ENCODE measurements at regions not wholly inside any gene's neighbourhood (a gene's known extent, or its start where the extent isn't known, plus 50 kb on each side); places are given as distances from the start of the nearest gene placed in this dataset.
"Not testable (repeated sequence)": the region's sequence is repeated elsewhere in the genome, so short reads cannot be mapped to it uniquely, and the experiment has no call there.

GRCh38 chr18:1306641-1307040, 402.0 kb downstream of the ADCYAP1 start:
- no peaks in the 10 kb centered on the region for H3K9me3 ChIP-seq (ENCODE audit: low read length)
- H2AFZ ChIP-seq (ENCODE audit: low read depth, low read length) = no peak overlapping the region
- H3K4me1 ChIP-seq (ENCODE audit: insufficient read depth, low read length) = no peaks in the 10 kb centered on the region
- H3K4me3 ChIP-seq (ENCODE audit: low read length) = no peak overlapping the region
- no peaks in the 10 kb centered on the region for H3K27me3 ChIP-seq (ENCODE audit: insufficient read depth, low read length)
- H3K36me3 ChIP-seq (ENCODE audit: insufficient read depth, low read length) = no peaks in the 10 kb centered on the region

DNA sequence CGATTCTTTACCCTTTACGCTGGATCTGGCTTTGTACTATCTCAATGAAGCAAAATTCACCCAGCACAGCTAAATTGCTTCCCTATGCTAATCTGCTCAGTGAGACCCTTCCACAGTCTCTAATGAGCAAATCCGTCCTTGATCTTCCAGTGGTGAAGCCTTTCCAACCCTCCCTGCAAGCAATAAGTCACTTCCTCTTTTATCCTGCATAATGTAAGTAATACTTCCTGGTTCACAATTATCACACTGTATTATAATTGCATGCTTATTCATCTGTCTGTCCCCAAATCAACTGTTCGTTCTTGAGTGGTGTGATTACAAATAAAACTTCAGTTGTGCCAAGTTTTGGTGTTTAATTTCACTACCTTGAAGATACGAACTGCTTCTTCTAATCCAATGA, 404.0 kb downstream of the ADCYAP1 start:
- Histone ChIP-seq H3K4me3 (ENCODE audit: low read length) (no peak overlapping the region), H3K27me3 (ENCODE audit: insufficient read depth, low read length) (no peaks in the 10 kb centered on the region), H2AFZ (ENCODE audit: low read depth, low read length) (no peak overlapping the region), H3K36me3 (ENCODE audit: insufficient read depth, low read length) (no peaks in the 10 kb centered on the region), H3K9me3 (ENCODE audit: low read length) (no peaks in the 10 kb centered on the region), H3K4me1 (ENCODE audit: insufficient read depth, low read length) (no peaks in the 10 kb centered on the region)

GRCh38 chr18:1311376-1311775, 406.7 kb downstream of the ADCYAP1 start:
- Histone ChIP-seq H3K27me3 (ENCODE audit: insufficient read depth, low read length) (no peaks in the 10 kb centered on the region), H3K36me3 (ENCODE audit: insufficient read depth, low read length) (no peaks in the 10 kb centered on the region), H3K4me3 (ENCODE audit: low read length) (no peak overlapping the region), H3K9me3 (ENCODE audit: low read length) (no peaks in the 10 kb centered on the region), H2AFZ (ENCODE audit: low read depth, low read length) (no peak overlapping the region), H3K4me1 (ENCODE audit: insufficient read depth, low read length) (no peaks in the 10 kb centered on the region)

- not testable (repeated sequence) for H2AFZ ChIP-seq (ENCODE audit: low read depth, low read length); H3K36me3 ChIP-seq (ENCODE audit: insufficient read depth, low read length); H3K4me3 ChIP-seq (ENCODE audit: low read length); H3K9me3 ChIP-seq (ENCODE audit: low read length); H3K27me3 ChIP-seq (ENCODE audit: insufficient read depth, low read length); H3K4me1 ChIP-seq (ENCODE audit: insufficient read depth, low read length)
These were observed 430.7 kb downstream of the ADCYAP1 start for GRCh38 chr18:1335345-1335744.

DNA sequence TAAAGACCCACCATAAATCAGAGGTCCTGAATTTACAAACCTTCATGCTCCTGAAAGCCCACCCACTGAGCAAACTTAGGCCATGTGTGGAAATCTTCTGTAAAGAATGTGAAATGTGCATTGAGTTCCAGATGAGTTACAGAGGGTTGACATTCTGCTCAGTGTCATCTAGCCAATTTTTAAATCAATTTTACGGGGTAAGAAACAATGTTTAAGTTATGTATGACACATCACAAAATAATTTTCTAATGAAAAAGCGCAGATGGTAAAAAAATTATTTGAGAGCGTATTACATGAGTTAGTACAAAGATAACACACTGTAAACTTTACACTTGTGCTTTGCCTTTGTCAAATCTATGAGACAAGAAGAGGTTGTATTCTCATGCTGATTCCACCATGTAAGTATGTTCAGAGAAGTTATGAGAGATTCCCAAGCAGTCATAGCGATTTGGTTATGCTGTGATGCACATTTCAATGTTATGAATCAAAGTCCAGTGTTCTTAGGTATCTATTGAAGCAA, 446.3 kb downstream of the ADCYAP1 start:
- H3K9me3 ChIP-seq (ENCODE audit: low read length) = no peaks in the 10 kb centered on the region
- H3K36me3 ChIP-seq (ENCODE audit: insufficient read depth, low read length) = no peaks in the 10 kb centered on the region
- no peaks in the 10 kb centered on the region for H3K4me1 ChIP-seq (ENCODE audit: insufficient read depth, low read length)
- no peak overlapping the region for H3K4me3 ChIP-seq (ENCODE audit: low read length)
- H3K27me3 ChIP-seq (ENCODE audit: insufficient read depth, low read length) = no peaks in the 10 kb centered on the region
- H2AFZ ChIP-seq (ENCODE audit: low read depth, low read length) = no peak overlapping the region

DNA sequence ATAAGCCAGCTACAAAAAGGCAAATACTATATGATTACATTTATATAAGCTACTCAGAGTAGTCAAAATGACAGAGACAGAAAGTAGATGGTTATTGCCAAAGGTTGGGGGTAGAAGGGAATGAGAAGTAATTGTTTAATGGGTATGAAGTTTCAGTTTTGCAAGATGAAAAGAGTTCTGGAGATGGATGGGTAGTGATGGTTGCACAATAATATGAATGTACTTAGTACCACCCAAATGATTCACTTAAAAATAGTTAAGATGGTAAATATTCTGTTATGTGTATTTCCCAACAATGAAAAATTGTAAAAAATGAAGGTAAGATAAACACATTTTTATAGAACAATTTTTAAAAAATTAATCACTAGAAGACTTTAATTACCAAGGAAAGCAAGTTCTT, 448.4 kb downstream of the ADCYAP1 start:
- no peaks in the 10 kb centered on the region for H3K4me1 ChIP-seq (ENCODE audit: insufficient read depth, low read length)
- H3K4me3 ChIP-seq (ENCODE audit: low read length) = no peak overlapping the region
- no peak overlapping the region for H2AFZ ChIP-seq (ENCODE audit: low read depth, low read length)
- H3K27me3 ChIP-seq (ENCODE audit: insufficient read depth, low read length) = no peaks in the 10 kb centered on the region
- H3K36me3 ChIP-seq (ENCODE audit: insufficient read depth, low read length) = no peaks in the 10 kb centered on the region
- no peaks in the 10 kb centered on the region for H3K9me3 ChIP-seq (ENCODE audit: low read length)

- H3K9me3 ChIP-seq (ENCODE audit: low read length) = no peaks in the 10 kb centered on the region
- no peaks in the 10 kb centered on the region for H3K36me3 ChIP-seq (ENCODE audit: insufficient read depth, low read length)
- no peak overlapping the region for H3K4me3 ChIP-seq (ENCODE audit: low read length)
- H3K4me1 ChIP-seq (ENCODE audit: insufficient read depth, low read length) = no peaks in the 10 kb centered on the region
- no peaks in the 10 kb centered on the region for H3K27me3 ChIP-seq (ENCODE audit: insufficient read depth, low read length)
- no peak overlapping the region for H2AFZ ChIP-seq (ENCODE audit: low read depth, low read length)
These were observed 453.1 kb downstream of the ADCYAP1 start for GRCh38 chr18:1357724-1358123.

DNA sequence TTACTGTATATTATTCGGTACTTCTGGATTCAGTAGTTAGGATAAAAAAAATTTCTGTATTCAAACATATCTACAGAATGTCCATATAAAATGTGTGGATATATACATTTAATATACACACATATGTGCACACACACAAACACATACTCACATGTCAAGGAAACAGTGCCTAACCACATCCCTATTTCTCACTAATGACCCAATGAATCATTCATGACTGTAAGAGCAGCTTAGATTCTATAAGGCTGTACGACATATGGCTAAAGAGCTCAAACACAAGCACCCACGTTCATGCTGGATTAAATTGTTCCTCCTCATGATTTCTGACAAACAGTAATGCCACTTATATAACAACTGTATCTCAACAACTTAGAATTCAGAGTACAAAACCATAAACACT, 457.3 kb downstream of the ADCYAP1 start:
- H3K36me3 ChIP-seq (ENCODE audit: insufficient read depth, low read length) = no peaks in the 10 kb centered on the region
- no peaks in the 10 kb centered on the region for H3K9me3 ChIP-seq (ENCODE audit: low read length)
- H3K27me3 ChIP-seq (ENCODE audit: insufficient read depth, low read length) = no peaks in the 10 kb centered on the region
- H3K4me3 ChIP-seq (ENCODE audit: low read length) = no peak overlapping the region
- H3K4me1 ChIP-seq (ENCODE audit: insufficient read depth, low read length) = no peaks in the 10 kb centered on the region
- H2AFZ ChIP-seq (ENCODE audit: low read depth, low read length) = no peak overlapping the region

GRCh38 chr18:1370552-1370951, 465.9 kb downstream of the ADCYAP1 start:
- Histone ChIP-seq H3K4me1 (ENCODE audit: insufficient read depth, low read length) (no peaks in the 10 kb centered on the region), H3K4me3 (ENCODE audit: low read length) (no peak overlapping the region), H3K9me3 (ENCODE audit: low read length) (no peaks in the 10 kb centered on the region), H3K36me3 (ENCODE audit: insufficient read depth, low read length) (no peaks in the 10 kb centered on the region), H2AFZ (ENCODE audit: low read depth, low read length) (no peak overlapping the region), H3K27me3 (ENCODE audit: insufficient read depth, low read length) (no peaks in the 10 kb centered on the region)

DNA sequence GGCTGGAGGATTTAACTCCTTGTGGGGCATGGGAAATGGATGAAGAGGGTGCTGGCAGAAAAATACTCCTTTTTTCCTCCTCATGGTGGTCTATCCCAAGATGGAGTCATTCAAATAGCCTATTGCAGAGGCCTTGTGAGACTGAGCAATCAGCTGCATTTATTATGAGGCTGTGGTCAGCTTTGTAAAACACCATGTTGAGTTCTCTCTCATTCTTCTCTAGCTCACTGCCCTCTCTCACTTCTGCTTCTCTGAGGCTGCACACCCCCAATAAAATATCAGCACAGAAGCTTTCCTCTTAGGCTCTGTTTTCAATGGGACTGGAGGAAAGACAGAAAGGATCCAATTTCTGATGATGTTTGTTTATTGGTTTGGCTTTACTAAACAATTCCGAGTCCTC, 467.1 kb downstream of the ADCYAP1 start:
- no peaks in the 10 kb centered on the region for H3K9me3 ChIP-seq (ENCODE audit: low read length)
- H3K4me1 ChIP-seq (ENCODE audit: insufficient read depth, low read length) = no peaks in the 10 kb centered on the region
- no peak overlapping the region for H3K4me3 ChIP-seq (ENCODE audit: low read length)
- H3K27me3 ChIP-seq (ENCODE audit: insufficient read depth, low read length) = no peaks in the 10 kb centered on the region
- H3K36me3 ChIP-seq (ENCODE audit: insufficient read depth, low read length) = no peaks in the 10 kb centered on the region
- H2AFZ ChIP-seq (ENCODE audit: low read depth, low read length) = no peak overlapping the region

DNA sequence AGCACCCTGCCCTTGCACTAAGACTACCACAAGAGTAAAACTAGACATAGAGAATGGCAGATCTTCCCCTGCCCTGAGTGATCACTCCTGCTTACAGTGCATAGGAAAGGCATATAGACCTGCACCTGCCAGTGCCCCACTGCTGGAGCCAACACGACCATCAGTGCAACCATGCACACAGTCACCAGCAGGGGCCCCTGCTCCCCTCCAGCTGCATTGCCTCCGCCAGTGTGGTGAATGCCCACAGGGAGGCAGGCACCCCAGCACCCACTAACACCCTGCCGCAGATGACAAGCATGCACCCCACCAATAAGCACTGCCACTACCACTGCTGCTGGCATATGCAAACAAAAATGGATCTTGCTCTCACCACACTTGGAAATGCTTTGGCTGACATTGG, 478.8 kb downstream of the ADCYAP1 start:
- no peak overlapping the region for H3K4me3 ChIP-seq (ENCODE audit: low read length)
- H3K36me3 ChIP-seq (ENCODE audit: insufficient read depth, low read length) = no peaks in the 10 kb centered on the region

DNA sequence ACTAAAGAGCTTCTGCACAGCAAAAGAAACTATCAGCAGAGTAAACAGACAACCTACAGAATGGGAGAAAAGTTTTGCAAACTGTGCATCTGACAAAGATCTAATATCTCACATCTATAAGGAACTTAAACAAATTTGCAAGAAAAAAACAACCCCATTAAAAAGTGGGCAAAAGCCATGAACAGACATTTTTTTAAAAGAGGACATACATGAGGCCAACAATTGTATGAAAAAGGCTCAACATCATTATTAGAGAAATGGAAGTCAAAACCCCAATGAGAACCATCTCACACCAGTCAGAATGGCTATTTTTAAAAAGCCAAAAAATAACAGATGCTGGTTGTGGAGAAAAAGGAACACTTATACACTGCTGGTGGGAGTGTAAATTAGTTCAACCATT, 483.8 kb downstream of the ADCYAP1 start:
- H3K36me3 ChIP-seq (ENCODE audit: insufficient read depth, low read length); H3K27me3 ChIP-seq (ENCODE audit: insufficient read depth, low read length); H2AFZ ChIP-seq (ENCODE audit: low read depth, low read length); H3K4me1 ChIP-seq (ENCODE audit: insufficient read depth, low read length); H3K4me3 ChIP-seq (ENCODE audit: low read length); H3K9me3 ChIP-seq (ENCODE audit: low read length): not testable (repeated sequence)

More for the DNA sequence above, 478.8 kb downstream of the ADCYAP1 start:
- H3K27me3 ChIP-seq (ENCODE audit: insufficient read depth, low read length) = no peaks in the 10 kb centered on the region
- no peaks in the 10 kb centered on the region for H3K9me3 ChIP-seq (ENCODE audit: low read length)
- H2AFZ ChIP-seq (ENCODE audit: low read depth, low read length) = no peak overlapping the region
- H3K4me1 ChIP-seq (ENCODE audit: insufficient read depth, low read length) = no peaks in the 10 kb centered on the region

DNA sequence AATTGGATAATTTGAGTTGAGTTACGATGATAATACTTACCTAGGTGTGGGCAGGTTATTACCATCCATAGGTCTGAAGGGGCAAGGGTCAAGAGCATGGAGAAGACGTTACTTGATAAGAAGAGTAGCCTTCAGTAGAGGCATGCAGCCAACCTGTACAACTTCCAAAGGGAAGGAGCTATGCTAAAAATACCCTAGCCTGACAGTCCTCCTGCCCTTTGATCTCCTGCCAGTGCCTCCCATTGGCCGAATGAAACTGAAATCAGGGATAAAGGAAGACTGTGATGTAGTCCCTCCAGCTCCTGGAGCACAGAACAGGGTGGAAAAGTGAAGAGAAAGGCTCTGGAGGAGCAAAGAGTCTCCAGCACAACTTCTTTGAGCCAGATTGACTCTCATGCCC, 487.4 kb downstream of the ADCYAP1 start:
- no peaks in the 10 kb centered on the region for H3K4me1 ChIP-seq (ENCODE audit: insufficient read depth, low read length)
- no peaks in the 10 kb centered on the region for H3K36me3 ChIP-seq (ENCODE audit: insufficient read depth, low read length)
- no peaks in the 10 kb centered on the region for H3K27me3 ChIP-seq (ENCODE audit: insufficient read depth, low read length)
- H3K4me3 ChIP-seq (ENCODE audit: low read length) = no peak overlapping the region
- no peak overlapping the region for H2AFZ ChIP-seq (ENCODE audit: low read depth, low read length)
- no peaks in the 10 kb centered on the region for H3K9me3 ChIP-seq (ENCODE audit: low read length)

DNA sequence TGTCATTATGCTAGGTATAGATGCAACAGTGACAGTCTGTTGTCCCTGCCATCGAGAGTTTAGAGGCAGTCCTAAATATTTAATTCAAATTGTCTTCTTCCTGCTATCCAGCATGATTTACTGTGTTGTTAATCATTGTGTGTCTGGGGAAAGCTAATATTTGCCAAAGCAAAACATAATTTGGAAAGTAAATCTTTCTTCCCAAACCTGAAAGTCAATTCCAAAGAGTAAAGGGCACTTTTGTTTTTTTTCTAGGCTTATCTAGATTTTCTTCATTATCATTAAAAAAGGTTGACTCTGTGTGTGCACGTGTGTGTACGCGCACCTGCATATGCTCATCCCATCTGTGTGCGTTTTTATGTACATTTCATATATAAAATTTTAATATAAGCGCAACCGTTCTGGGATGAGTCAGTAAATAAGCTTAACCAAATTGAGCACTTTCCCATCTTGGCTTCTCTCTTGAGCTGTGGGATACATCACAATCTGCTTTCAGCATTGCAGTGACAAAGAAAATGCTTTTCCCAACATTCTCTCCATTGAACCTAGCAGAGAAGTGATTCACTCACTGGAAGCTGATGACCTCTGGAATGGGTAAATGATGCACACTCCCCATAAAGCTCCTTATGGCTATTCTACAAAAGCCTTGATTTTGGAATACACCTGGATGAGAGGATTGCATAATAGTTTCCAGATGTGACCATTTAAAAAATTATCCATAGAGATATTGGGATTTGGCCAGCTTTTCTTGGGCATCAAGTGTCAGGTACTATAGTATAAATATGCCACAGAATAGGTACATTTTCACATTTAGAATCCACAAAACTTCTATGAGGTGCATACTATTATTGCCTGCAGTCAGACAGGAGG, 488.4 kb downstream of the ADCYAP1 start:
- Histone ChIP-seq H3K27me3 (ENCODE audit: insufficient read depth, low read length) (no peaks in the 10 kb centered on the region), H3K36me3 (ENCODE audit: insufficient read depth, low read length) (no peaks in the 10 kb centered on the region), H2AFZ (ENCODE audit: low read depth, low read length) (no peak overlapping the region), H3K4me3 (ENCODE audit: low read length) (no peak overlapping the region), H3K4me1 (ENCODE audit: insufficient read depth, low read length) (no peaks in the 10 kb centered on the region), H3K9me3 (ENCODE audit: low read length) (no peaks in the 10 kb centered on the region)
